H1 (cell line): ENCODE measurements at regions not wholly inside any gene's neighbourhood (a gene's known extent, or its start where the extent isn't known, plus 50 kb on each side); places are given as distances from the start of the nearest gene placed in this dataset.

Source experiments
- BRCA1 ChIP-seq: IDR thresholded peaks from 2 replicates; pipeline ENCODE4 v1.6.1; 2012; ENCODE audit warnings: low read depth, low read length, improper control_type of control experiment
- CTCF ChIP-seq, 3 experiments: IDR thresholded peaks; 1 replicate in 2 of 3; 2 replicates in 1 of 3; pipeline versions ENCODE4 v1.5.1 to v1.6.1; 2011; ENCODE audit warnings: low read length in 3 of 3, mild to moderate bottlenecking in 3 of 3, inconsistent platforms in 2 of 3, low read depth in 1 of 3, moderate library complexity in 1 of 3; ENCODE audit not compliant: insufficient read depth in 1 of 3; ENCODE audit errors: control extremely low read depth in 1 of 3
- SIN3A ChIP-seq, 2 experiments: IDR thresholded peaks in 1 of 2; conservative IDR thresholded peaks in 1 of 2; 2 replicates each; pipeline ENCODE4 v1.6.1; 2011 to 2012; ENCODE audit warnings: low read length in 2 of 2, improper control_type of control experiment in 1 of 2, low read depth in 1 of 2, mild to moderate bottlenecking in 1 of 2

- TF ChIP-seq CTCF (IDR thresholded peaks at IDR 0.05; ENCODE audit: control extremely low read depth in 1 of 3, insufficient read depth in 1 of 3, low read depth in 1 of 3, low read length in 3 of 3): no peak
- TF ChIP-seq SIN3A (conservative IDR thresholded peaks at IDR 0.05 in 1 of 2, IDR thresholded peaks at IDR 0.05 in 1 of 2; ENCODE audit: low read depth in 1 of 2, low read length in 2 of 2): no peak
- TF ChIP-seq BRCA1: no peak
- TF ChIP-seq, all 59 proteins: peak for 0
Observed at GRCh38 chr6:11919771-11920440, 92.2 kb upstream of the HIVEP1 start (continued).
